Endothelial cell of umbilical vein (primary cell): ENCODE measurements at regions not wholly inside any gene's neighbourhood (a gene's known extent, or its start where the extent isn't known, plus 50 kb on each side); places are given as distances from the start of the nearest gene placed in this dataset.

Source experiments
- BruUV-seq: library from RNA; stranded (reverse); fragments of 400-500 nt; replicated peaks from 2 replicates; lab custom pipeline; 2021; lab: Mats Ljungman, UMichigan
- CTCF ChIA-PET: fragments of 300-600, 350-600 bp; sonication (Branson Sonifier 250); formaldehyde crosslinking; loops from one replicate; lab custom pipeline; 2021; ENCODE audit warnings: antibody characterized with exemption, inconsistent platforms; lab: Charles Lee
- POLR2A ChIA-PET: fragments of 300-600, 350-600 bp; sonication (Branson Sonifier 250); formaldehyde crosslinking; loops from one replicate; lab custom pipeline; 2021; ENCODE audit warnings: antibody characterized with exemption, inconsistent platforms; lab: Charles Lee
- DNase-seq: peaks from one replicate; pipeline ENCODE4 v3.0.0-alpha.2; 2011; ENCODE audit warnings: low read depth, low spot score
- FAIRE-seq: peaks from 2 replicates; lab custom pipeline; 2011; peaks lifted over from hg19 to GRCh38; lab: Jason Lieb, UNC
- H2AFZ ChIP-seq: 2 replicates; pipeline ENCODE4 v1.6.0; 2012; ENCODE audit warnings: low read depth, low read length, control low read depth, inconsistent platforms
- H3K27ac ChIP-seq: 2 replicates; pipeline ENCODE4 v1.5.1; 2011; ENCODE audit warnings: low read depth, mild to moderate bottlenecking, control low read depth, low read length, moderate library complexity; ENCODE audit not compliant: insufficient read depth
- H3K27me3 ChIP-seq, 2 experiments: 2 replicates each; pipeline versions ENCODE4 v1.6.0 to v1.6.1; 2011; ENCODE audit warnings: low read length in 2 of 2, mixed read lengths in 1 of 2; ENCODE audit not compliant: control insufficient read depth in 2 of 2, insufficient read depth in 2 of 2
- H3K36me3 ChIP-seq, 2 experiments: 2 replicates in 1 of 2; 3 replicates in 1 of 2; pipeline ENCODE4 v1.5.1; 2011; ENCODE audit warnings: low read length in 2 of 2, mild to moderate bottlenecking in 1 of 2, moderate library complexity in 1 of 2; ENCODE audit not compliant: control insufficient read depth in 2 of 2, insufficient read depth in 2 of 2; ENCODE audit errors: extremely low read depth in 1 of 2
- H3K4me1 ChIP-seq: 3 replicates; pipeline ENCODE4 v1.5.1; 2011; ENCODE audit warnings: mild to moderate bottlenecking, low read length; ENCODE audit not compliant: control insufficient read depth, insufficient read depth; ENCODE audit errors: extremely low read depth
- H3K4me2 ChIP-seq: 2 replicates; pipeline ENCODE4 v1.6.1; 2011; ENCODE audit warnings: low read length, control low read depth, mixed read lengths; ENCODE audit not compliant: insufficient read depth
- H3K4me3 ChIP-seq, 3 experiments: fragments of 200-600 bp in 1 of 3; sonication (generic), shearing (Covaris generic) in 1 of 3; replicated peaks in 1 of 3; 2 replicates each; pipeline ENCODE4 v1.5.1; 2011 to 2016; ENCODE audit warnings: control low read depth in 3 of 3, low read length in 3 of 3, mild to moderate bottlenecking in 2 of 3, inconsistent platforms in 1 of 3, low read depth in 1 of 3, moderate library complexity in 1 of 3; ENCODE audit not compliant: insufficient read depth in 1 of 3
- H3K79me2 ChIP-seq: 2 replicates; pipeline ENCODE4 v1.6.0; 2012; ENCODE audit warnings: low read length, inconsistent platforms; ENCODE audit not compliant: control insufficient read depth, insufficient read depth
- H3K9ac ChIP-seq: replicated peaks from 2 replicates; pipeline ENCODE3; 2011; ENCODE audit warnings: low read length, control low read depth; ENCODE audit not compliant: insufficient read depth; ENCODE audit errors: extremely low read depth
- H3K9me1 ChIP-seq: replicated peaks from 3 replicates; pipeline ENCODE4 v1.6.0; 2011; ENCODE audit warnings: mild to moderate bottlenecking, low read length; ENCODE audit not compliant: control insufficient read depth, insufficient read depth; ENCODE audit errors: extremely low read depth
- H3K9me3 ChIP-seq: replicated peaks from 2 replicates; pipeline ENCODE4 v1.5.1; 2012; ENCODE audit warnings: low read length, inconsistent platforms; ENCODE audit not compliant: control insufficient read depth, insufficient read depth
- H4K20me1 ChIP-seq: replicated peaks from 2 replicates; pipeline ENCODE3; 2011; ENCODE audit warnings: mild to moderate bottlenecking, low read length; ENCODE audit not compliant: control insufficient read depth, insufficient read depth; ENCODE audit errors: extremely low read depth
- CTCF ChIP-seq, 2 donors: IDR thresholded peaks; 1 replicate in 1 of 2; 2 replicates in 1 of 2; pipeline ENCODE4 v1.5.1; 2011; ENCODE audit warnings: low read length in 2 of 2, mild to moderate bottlenecking in 2 of 2, moderate library complexity in 2 of 2, control low read depth in 1 of 2, inconsistent platforms in 1 of 2, low read depth in 1 of 2; ENCODE audit not compliant: insufficient read depth in 1 of 2; ENCODE audit errors: extremely low read depth in 1 of 2
- EZH2 ChIP-seq: IDR thresholded peaks from 2 replicates; pipeline ENCODE4 v1.6.1; 2012; ENCODE audit warnings: borderline replicate concordance, low read depth, mild to moderate bottlenecking, moderate library complexity, low read length, inconsistent platforms; ENCODE audit not compliant: severe bottlenecking
- FOS ChIP-seq: IDR thresholded peaks from 2 replicates; pipeline ENCODE4 v1.6.1; 2011; ENCODE audit warnings: mild to moderate bottlenecking, low read length, moderate library complexity, borderline replicate concordance; ENCODE audit not compliant: insufficient read depth
- GATA2 ChIP-seq: IDR thresholded peaks from 2 replicates; pipeline ENCODE4 v1.7.0; 2011; ENCODE audit warnings: low read depth, mild to moderate bottlenecking, moderate library complexity, mixed read lengths, low read length; ENCODE audit not compliant: insufficient read length, insufficient read depth
- JUN ChIP-seq: IDR thresholded peaks from 2 replicates; pipeline ENCODE4 v1.6.1; 2011; ENCODE audit warnings: borderline replicate concordance, low read depth; ENCODE audit not compliant: insufficient read length, insufficient read depth
- MAX ChIP-seq: IDR thresholded peaks from 2 replicates; pipeline ENCODE4 v1.6.1; 2011; ENCODE audit not compliant: insufficient read depth, insufficient read length
- MYC ChIP-seq: IDR thresholded peaks from one replicate; pipeline ENCODE4 v1.6.1; 2011; ENCODE audit warnings: mild to moderate bottlenecking, low read depth, low read length
- POLR2A ChIP-seq: IDR thresholded peaks from 2 replicates; pipeline ENCODE4 v1.6.1; 2012; ENCODE audit warnings: low read depth, mild to moderate bottlenecking, control low read depth, low read length
- POLR2AphosphoS5 ChIP-seq: IDR thresholded peaks from 2 replicates; pipeline ENCODE4 v1.6.1; 2012; ENCODE audit warnings: low read depth, mild to moderate bottlenecking, control low read depth, low read length, moderate library complexity; ENCODE audit not compliant: insufficient read depth
- dilution Hi-C: fragments of 300-500 bp; cut with MboI; formaldehyde crosslinking; loops from one replicate; pipeline ENCODE4 v1.15.0; 2019; ENCODE audit warnings: low sequenced_read_pairs; ENCODE audit not compliant: extremely low pct_ligation_motif_present
- intact Hi-C: fragments of 100-400 bp; cut with micrococcal nuclease; formaldehyde crosslinking; loops from one replicate; pipeline ENCODE4 v1.10.0; 2022

GRCh38 chr11:64461081-64461480, 94.7 kb upstream of the SLC22A11 start:
- BruUV-seq = no TSS peak
- Histone ChIP-seq H3K9me1 (no peaks in the 10 kb centered on the region), H3K4me2 (no peak overlapping the region), H3K27ac (no peak overlapping the region), H3K4me3 (no peak overlapping the region), H4K20me1 (no peaks in the 10 kb centered on the region), H3K79me2 (no peaks in the 10 kb centered on the region), H3K9me3 (no peaks in the 10 kb centered on the region), H2AFZ (no peak overlapping the region), H3K36me3 (no peaks in the 10 kb centered on the region), H3K9ac (no peak overlapping the region), H3K4me1 (no peaks in the 10 kb centered on the region), H3K27me3 (peaks cover 0 to 5% of the 10 kb centered on the region in 2 experiments)
- no peak for DNase-seq
- ChIA-PET POLR2A (no interaction called here), CTCF (interaction anchor here (2.2 kb wide), 1 partner anchor 12 kb away, joined by 13 read pairs; no protein-coding TSS in a partner anchor)
- dilution Hi-C loops = no loop called here
- TF ChIP-seq GATA2 (no peak), MAX (no peak), EZH2 (no peak), POLR2AphosphoS5 (no peak), FOS (no peak), POLR2A (no peak), JUN (no peak), CTCF (IDR thresholded peaks at IDR 0.05; ENCODE audit: extremely low read depth in 1 of 2, insufficient read depth in 1 of 2, low read depth in 1 of 2, low read length in 2 of 2) (no peak), MYC (no peak)
- no peak for FAIRE-seq
- intact Hi-C loops = no loop called here
